HUES6 (cell line): ENCODE measurements at regions not wholly inside any gene's neighbourhood (a gene's known extent, or its start where the extent isn't known, plus 50 kb on each side); places are given as distances from the start of the nearest gene placed in this dataset.
"Not testable (repeated sequence)": the region's sequence is repeated elsewhere in the genome, so short reads cannot be mapped to it uniquely, and the experiment has no call there.

Experiments used
- H3K27ac ChIP-seq: 2 replicates; pipeline ENCODE4 v1.7.0; 2013; ENCODE audit warnings: low read depth, mild to moderate bottlenecking, low read length, inconsistent platforms
- H3K27me3 ChIP-seq: 2 replicates; pipeline ENCODE4 v1.6.1; 2013; ENCODE audit warnings: low read length; ENCODE audit not compliant: control insufficient read depth, insufficient read depth
- H3K36me3 ChIP-seq: 2 replicates; pipeline ENCODE4 v1.6.1; 2013; ENCODE audit warnings: low read length; ENCODE audit not compliant: control insufficient read depth, insufficient read depth
- H3K4me1 ChIP-seq: 2 replicates; pipeline ENCODE4 v1.6.1; 2013; ENCODE audit warnings: low read length; ENCODE audit not compliant: control insufficient read depth, insufficient read depth
- H3K4me3 ChIP-seq: 2 replicates; pipeline ENCODE4 v1.5.1; 2013; ENCODE audit warnings: low read depth, low read length
- H3K9ac ChIP-seq: one replicate; pipeline ENCODE4 v1.6.1; 2013; ENCODE audit warnings: mild to moderate bottlenecking, low read length
- H3K9me3 ChIP-seq: 2 replicates; pipeline ENCODE4 v1.6.1; 2013; ENCODE audit warnings: low read depth, low read length; ENCODE audit not compliant: control insufficient read depth, insufficient read depth

GRCh38 chr2:64932371-64933216, 56.6 kb upstream of the SLC1A4 start:
- Histone ChIP-seq H3K27me3 (0 out of 2 replicates have a peak, but pooled peaks cover 2% of the 10 kb centered on the region), H3K4me3 (no peak overlapping the region), H3K27ac (no peak overlapping the region), H3K4me1 (no peaks in the 10 kb centered on the region; the same call in 1 of the 2 replicates), H3K9me3 (peaks cover 4% of the 10 kb centered on the region), H3K9ac (no peak overlapping the region), H3K36me3 (no peaks in the 10 kb centered on the region)

- no peak overlapping the region for H3K27ac ChIP-seq
- H3K27me3 ChIP-seq: 0 out of 2 replicates have a peak, but pooled peaks cover 2% of the 10 kb centered on the region
- H3K9ac ChIP-seq: no peak overlapping the region
- no peak overlapping the region for H3K4me3 ChIP-seq
- H3K4me1 ChIP-seq: peaks cover 5% of the 10 kb centered on the region; the same call in 1 of the 2 replicates
- no peaks in the 10 kb centered on the region for H3K36me3 ChIP-seq
- peaks cover 3% of the 10 kb centered on the region; the same call in 1 of the 2 replicates for H3K9me3 ChIP-seq
Observed at GRCh38 chr2:64934530-64934929, 54.7 kb upstream of the SLC1A4 start.

DNA sequence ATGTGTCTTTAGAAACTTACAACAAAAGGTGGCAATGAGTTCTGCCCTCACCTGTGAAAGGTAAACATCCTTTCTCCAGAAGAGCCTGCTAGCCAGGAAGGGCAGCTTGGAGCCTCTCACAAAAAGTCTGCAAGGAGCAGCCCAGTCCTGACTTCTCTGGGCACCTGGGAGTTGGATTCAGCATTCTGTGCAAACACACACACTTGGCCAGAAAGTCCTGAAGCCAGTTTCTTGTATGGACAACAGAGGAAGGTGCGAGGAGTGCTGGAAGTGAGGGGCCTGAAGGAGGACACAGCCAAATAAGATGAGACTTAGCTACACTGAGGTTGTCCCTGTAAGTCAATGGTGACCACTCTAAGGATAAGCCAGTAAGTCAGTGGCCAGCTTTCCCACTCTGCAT, 52.4 kb upstream of the SLC1A4 start:
- Histone ChIP-seq H3K9ac (no peak overlapping the region), H3K36me3 (no peaks in the 10 kb centered on the region), H3K27ac (no peak overlapping the region), H3K9me3 (peaks cover 3% of the 10 kb centered on the region; the same call in 1 of the 2 replicates), H3K4me1 (peaks cover 6% of the 10 kb centered on the region; the same call in 1 of the 2 replicates), H3K27me3 (no peaks in the 10 kb centered on the region), H3K4me3 (no peak overlapping the region)

- not testable (repeated sequence) for H3K4me1 ChIP-seq, H3K9ac ChIP-seq, H3K9me3 ChIP-seq, H3K4me3 ChIP-seq, H3K36me3 ChIP-seq, H3K27me3 ChIP-seq, H3K27ac ChIP-seq
Observed at GRCh38 chr2:64937314-64937686, 51.9 kb upstream of the SLC1A4 start.

- H3K9ac ChIP-seq: no peak overlapping the region
- no peak overlapping the region for H3K4me3 ChIP-seq
- H3K27me3 ChIP-seq: no peaks in the 10 kb centered on the region
- peaks cover 6% of the 10 kb centered on the region; the same call in 1 of the 2 replicates for H3K4me1 ChIP-seq
- no peak overlapping the region for H3K27ac ChIP-seq
- H3K9me3 ChIP-seq: peaks cover 3% of the 10 kb centered on the region; the same call in 1 of the 2 replicates
- no peaks in the 10 kb centered on the region for H3K36me3 ChIP-seq
Observed at GRCh38 chr2:64937687-64938491, 51.3 kb upstream of the SLC1A4 start.

- H3K27me3 ChIP-seq: no peaks in the 10 kb centered on the region
- H3K27ac ChIP-seq: no peak overlapping the region
- no peaks in the 10 kb centered on the region for H3K36me3 ChIP-seq
- no peak overlapping the region for H3K9ac ChIP-seq
- peaks cover 3% of the 10 kb centered on the region; the same call in 1 of the 2 replicates for H3K9me3 ChIP-seq
- peaks cover 6% of the 10 kb centered on the region; the same call in 1 of the 2 replicates for H3K4me1 ChIP-seq
- H3K4me3 ChIP-seq: no peak overlapping the region
Observed at GRCh38 chr2:64938607-64939285, 50.5 kb upstream of the SLC1A4 start.

DNA sequence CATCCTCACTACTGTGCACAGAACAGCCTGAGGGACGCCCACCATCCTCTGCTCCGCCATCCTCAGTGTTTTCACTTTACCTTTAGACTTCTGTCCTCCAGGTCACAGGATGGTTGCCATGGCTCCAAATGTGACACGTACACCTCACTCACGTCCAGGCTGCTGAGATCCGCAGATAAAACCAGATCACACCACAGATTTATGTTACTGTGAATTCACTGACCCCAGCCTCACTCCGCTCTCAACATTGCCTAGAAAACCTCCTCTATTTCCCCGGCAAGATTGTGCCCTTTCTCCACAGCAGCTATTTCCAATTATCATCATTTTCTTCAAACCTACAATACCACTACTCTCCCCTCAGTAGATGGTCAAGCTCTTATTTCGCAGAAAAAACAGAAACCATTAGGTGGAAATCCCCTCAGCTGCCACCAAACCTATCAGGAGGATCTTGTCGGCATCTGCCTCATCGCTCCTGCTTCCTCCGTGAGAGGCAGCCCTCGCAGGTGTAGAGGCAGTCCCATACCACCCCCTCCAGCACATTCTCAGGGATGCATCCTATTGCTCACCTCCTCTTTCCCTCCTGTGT, 49.8 kb upstream of the SLC1A4 start:
- Histone ChIP-seq H3K9me3 (peaks cover 3% of the 10 kb centered on the region; the same call in 1 of the 2 replicates), H3K27me3 (no peaks in the 10 kb centered on the region), H3K27ac (no peak overlapping the region), H3K36me3 (no peaks in the 10 kb centered on the region), H3K9ac (no peak overlapping the region), H3K4me3 (no peak overlapping the region), H3K4me1 (peaks cover 6% of the 10 kb centered on the region; the same call in 1 of the 2 replicates)
